Thyroid gland (tissue), 4 donors: ENCODE measurements at regions not wholly inside any gene's neighbourhood (a gene's known extent, or its start where the extent isn't known, plus 50 kb on each side); places are given as distances from the start of the nearest gene placed in this dataset.

Experiments used
- DNase-seq, 2 donors: peaks; one replicate each; pipeline ENCODE4 v3.0.0-alpha.2; 2019
- H3K27ac ChIP-seq, 3 donors: fragments of 200-600 bp; sonication (generic); 1 replicate in 2 of 3; 2 replicates in 1 of 3; pipeline ENCODE4 v1.5.1; 2016 to 2019; ENCODE audit warnings: mild to moderate bottlenecking in 1 of 3, moderate library complexity in 1 of 3
- H3K27me3 ChIP-seq: fragments of 200-600 bp; sonication (generic); one replicate; pipeline ENCODE4 v1.5.1; 2019
- H3K36me3 ChIP-seq, 2 donors: fragments of 200-600 bp; sonication (generic); one replicate each; pipeline ENCODE4 v1.5.1; 2016 to 2019
- H3K4me1 ChIP-seq, 2 donors: fragments of 200-600 bp; sonication (generic); one replicate each; pipeline ENCODE4 v1.5.1; 2017 to 2019
- H3K4me3 ChIP-seq, 3 donors: fragments of 200-600 bp; sonication (generic); replicated peaks in 1 of 3; 1 replicate in 2 of 3; 2 replicates in 1 of 3; pipeline ENCODE4 v1.5.1; 2016; ENCODE audit warnings: mild to moderate bottlenecking in 1 of 3
- H3K9me3 ChIP-seq: fragments of 200-600 bp; sonication (generic); one replicate; pipeline ENCODE4 v1.5.1; 2017
- POLR2A ChIP-seq, 2 donors: fragments of 450-650 bp; IDR thresholded peaks; one replicate each; pipeline ENCODE4 v1.6.1; 2017; ENCODE audit warnings: antibody characterized with exemption in 2 of 2, mild to moderate bottlenecking in 2 of 2, moderate library complexity in 1 of 2
- WGBS, 2 donors: methylation state at CpG; one replicate each; pipeline ENCODE4 v1.1.5; 2017; 5-methylcytosine and 5-hydroxymethylcytosine counted together
- intact Hi-C: fragments of 100-400 bp; cut with DNase I; formaldehyde crosslinking; loops from one replicate; pipeline ENCODE4 v1.15.1; 2023
- TF ChIP-seq, protein P1 (sequence below), 6 experiments: fragments of 200-600 bp in 3 of 6; fragments of 450-650 bp in 3 of 6; sonication (generic) in 3 of 6; IDR thresholded peaks; one replicate each; pipeline ENCODE4 v1.5.1; 2016 to 2019; ENCODE audit warnings: antibody characterized with exemption in 6 of 6, mild to moderate bottlenecking in 2 of 6, inconsistent platforms in 1 of 6, moderate library complexity in 1 of 6

DNA sequence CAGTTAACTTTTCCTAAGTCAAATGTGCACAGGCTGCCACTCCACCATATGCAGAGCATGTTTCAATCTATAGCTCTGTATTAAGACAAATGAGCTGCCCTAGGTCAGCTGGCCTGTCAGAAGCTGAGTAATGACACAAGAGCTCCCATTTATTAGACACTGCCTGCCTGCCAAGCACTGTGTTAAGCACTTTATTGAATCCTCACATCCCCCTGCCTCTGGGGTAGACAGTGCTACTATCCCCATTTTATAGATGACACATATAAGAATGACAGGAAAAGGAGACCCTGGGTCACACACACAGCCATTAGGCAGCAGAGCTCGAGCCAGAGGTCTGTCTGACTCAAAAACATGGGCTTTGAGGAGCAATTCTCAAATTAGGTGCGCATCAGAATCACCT, 179.8 kb upstream of the PDE1C start:
- no peak for DNase-seq
- Histone ChIP-seq H3K9me3 (no peaks in the 10 kb centered on the region), H3K27ac (no peak overlapping the region), H3K27me3 (no peaks in the 10 kb centered on the region), H3K4me3 (no peak overlapping the region), H3K4me1 (no peaks in the 10 kb centered on the region), H3K36me3 (no peaks in the 10 kb centered on the region)
- TF ChIP-seq POLR2A (IDR thresholded peaks at IDR 0.05) = no peak
- TF ChIP-seq, protein P1, sequence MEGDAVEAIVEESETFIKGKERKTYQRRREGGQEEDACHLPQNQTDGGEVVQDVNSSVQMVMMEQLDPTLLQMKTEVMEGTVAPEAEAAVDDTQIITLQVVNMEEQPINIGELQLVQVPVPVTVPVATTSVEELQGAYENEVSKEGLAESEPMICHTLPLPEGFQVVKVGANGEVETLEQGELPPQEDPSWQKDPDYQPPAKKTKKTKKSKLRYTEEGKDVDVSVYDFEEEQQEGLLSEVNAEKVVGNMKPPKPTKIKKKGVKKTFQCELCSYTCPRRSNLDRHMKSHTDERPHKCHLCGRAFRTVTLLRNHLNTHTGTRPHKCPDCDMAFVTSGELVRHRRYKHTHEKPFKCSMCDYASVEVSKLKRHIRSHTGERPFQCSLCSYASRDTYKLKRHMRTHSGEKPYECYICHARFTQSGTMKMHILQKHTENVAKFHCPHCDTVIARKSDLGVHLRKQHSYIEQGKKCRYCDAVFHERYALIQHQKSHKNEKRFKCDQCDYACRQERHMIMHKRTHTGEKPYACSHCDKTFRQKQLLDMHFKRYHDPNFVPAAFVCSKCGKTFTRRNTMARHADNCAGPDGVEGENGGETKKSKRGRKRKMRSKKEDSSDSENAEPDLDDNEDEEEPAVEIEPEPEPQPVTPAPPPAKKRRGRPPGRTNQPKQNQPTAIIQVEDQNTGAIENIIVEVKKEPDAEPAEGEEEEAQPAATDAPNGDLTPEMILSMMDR (IDR thresholded peaks at IDR 0.05) = no peak
- 69 to 82% methylated on average over 2 of the region's 2 CpGs for WGBS, 2 donors
- intact Hi-C loops = no loop called here

DNA sequence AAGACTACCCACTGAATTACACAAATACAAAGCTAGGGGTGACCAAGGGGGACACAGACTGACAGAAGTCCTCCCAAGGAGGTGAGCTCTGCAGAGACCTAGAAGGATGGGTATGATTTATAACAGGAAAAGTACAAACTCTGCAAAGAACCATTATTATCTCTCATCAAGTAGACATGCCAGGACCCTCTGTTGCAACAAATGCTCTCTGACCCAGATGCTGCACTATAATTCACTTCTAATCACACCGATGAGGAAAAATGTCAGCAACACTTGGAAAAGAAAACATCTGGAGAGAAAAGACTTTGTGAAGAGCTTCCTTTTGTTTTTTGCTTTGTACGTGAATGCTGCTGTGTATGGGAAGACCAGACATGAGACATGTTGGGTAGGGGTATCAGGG, 178.3 kb upstream of the PDE1C start:
- Histone ChIP-seq H3K27me3 (no peaks in the 10 kb centered on the region), H3K4me3 (no peak overlapping the region), H3K36me3 (no peaks in the 10 kb centered on the region), H3K27ac (no peak overlapping the region), H3K9me3 (no peaks in the 10 kb centered on the region), H3K4me1 (no peaks in the 10 kb centered on the region)
- intact Hi-C loops = no loop called here
- no peak for DNase-seq
- 41 to 62% methylated on average over 2 of the region's 2 CpGs for WGBS, 2 donors
- no peak for TF ChIP-seq POLR2A (IDR thresholded peaks at IDR 0.05)
- TF ChIP-seq, protein P1 (IDR thresholded peaks at IDR 0.05) = no peak

DNA sequence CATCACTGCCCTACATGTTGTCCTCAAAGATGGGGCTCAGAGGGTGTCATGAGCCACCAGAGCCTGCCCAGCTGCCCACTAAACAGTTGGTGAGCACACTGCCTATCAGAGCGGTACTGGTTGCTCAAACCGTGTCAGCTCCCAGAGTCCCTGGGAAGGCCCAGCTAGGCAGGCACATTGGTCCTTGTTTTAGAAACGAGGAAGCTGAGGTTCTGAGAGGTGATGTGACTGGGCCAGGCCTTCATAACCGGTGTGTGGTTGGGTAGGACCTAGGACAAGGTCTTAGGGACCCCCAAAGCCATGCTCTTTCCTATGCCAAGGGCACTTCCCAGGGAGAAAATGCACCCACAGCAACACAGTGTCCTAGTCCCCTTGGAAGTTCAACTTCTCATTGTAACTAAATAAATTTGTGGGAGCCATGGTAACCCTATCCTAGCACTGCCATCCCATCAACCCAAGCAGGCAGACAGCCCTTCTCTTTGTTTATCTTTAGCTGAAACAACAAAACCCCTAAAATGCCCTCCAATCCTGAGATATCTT, 174.7 kb upstream of the PDE1C start:
- no peak for DNase-seq
- Histone ChIP-seq H3K27me3 (no peaks in the 10 kb centered on the region), H3K4me3 (no peak overlapping the region), H3K27ac (no peak overlapping the region), H3K36me3 (no peaks in the 10 kb centered on the region), H3K9me3 (no peaks in the 10 kb centered on the region), H3K4me1 (no peaks in the 10 kb centered on the region)
- intact Hi-C loops = no loop called here
- 69 to 83% methylated on average over 4 of the region's 4 CpGs for WGBS, 2 donors
- TF ChIP-seq POLR2A (IDR thresholded peaks at IDR 0.05) = no peak
- TF ChIP-seq, protein P1 (IDR thresholded peaks at IDR 0.05) = no peak

DNA sequence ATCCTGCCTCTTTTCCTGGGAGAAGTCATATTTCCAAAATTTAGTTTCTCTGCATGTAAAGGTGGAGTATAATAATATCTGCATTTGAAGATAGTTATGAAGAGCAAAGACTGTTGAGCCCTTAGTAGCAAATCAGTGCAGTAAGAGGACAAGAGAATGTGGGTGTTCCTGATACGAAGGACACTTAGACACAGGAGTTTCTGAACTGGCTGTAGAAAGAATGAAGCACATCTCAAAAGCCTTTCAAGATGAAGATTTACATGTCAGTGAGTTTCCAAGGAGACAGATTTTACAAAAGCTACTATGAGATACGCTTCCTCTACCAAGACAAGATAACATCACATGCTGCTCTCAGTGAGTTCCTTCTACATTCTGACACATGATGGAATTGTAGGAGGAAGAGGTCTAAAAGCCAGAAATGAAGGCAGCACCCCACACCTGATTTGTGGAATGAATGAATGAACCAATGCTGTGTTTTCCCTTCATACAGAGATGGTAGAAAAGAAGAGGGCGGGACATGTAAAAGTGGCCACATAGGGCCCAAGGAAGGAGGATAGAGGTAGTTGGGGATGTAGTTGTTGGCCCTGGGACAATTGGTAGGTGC, 173.6 kb upstream of the PDE1C start:
- H3K27me3 ChIP-seq = no peaks in the 10 kb centered on the region
- 82 to 84% methylated on average over 3 of the region's 3 CpGs for WGBS, 2 donors
- no peak for DNase-seq
- TF ChIP-seq POLR2A (IDR thresholded peaks at IDR 0.05) = no peak
- TF ChIP-seq, protein P1 (IDR thresholded peaks at IDR 0.05) = no peak
- no peaks in the 10 kb centered on the region for H3K4me1 ChIP-seq
- H3K27ac ChIP-seq = no peak overlapping the region
- intact Hi-C loops = no loop called here
- H3K36me3 ChIP-seq = no peaks in the 10 kb centered on the region
- no peaks in the 10 kb centered on the region for H3K9me3 ChIP-seq
- no peak overlapping the region for H3K4me3 ChIP-seq

DNA sequence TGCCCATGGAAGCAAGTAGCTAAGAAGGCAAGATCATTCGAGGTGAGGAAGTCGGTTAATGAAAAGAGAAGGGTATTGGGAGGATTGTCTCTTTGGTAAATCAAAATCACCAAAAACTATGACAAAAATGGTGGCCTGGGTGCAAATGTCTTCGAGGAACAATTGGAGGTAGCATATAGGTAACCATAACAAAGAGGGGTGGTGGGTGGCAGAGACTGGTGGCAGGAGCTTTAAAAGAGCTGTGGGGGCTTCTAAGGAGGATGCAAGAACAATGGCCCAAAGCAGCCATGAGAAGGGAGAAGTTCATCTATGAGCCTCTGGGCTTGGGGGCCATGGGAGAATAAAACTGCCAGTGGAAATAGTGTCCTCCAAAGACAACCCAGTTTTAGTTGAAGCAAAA, 172.2 kb upstream of the PDE1C start:
- H3K9me3 ChIP-seq = no peaks in the 10 kb centered on the region
- H3K4me1 ChIP-seq = no peaks in the 10 kb centered on the region
- H3K27ac ChIP-seq = no peak overlapping the region
- no peak for DNase-seq
- no peaks in the 10 kb centered on the region for H3K36me3 ChIP-seq
- WGBS, 2 donors = 54% methylated on average over 3 of the region's 3 CpGs
- intact Hi-C loops = no loop called here
- no peaks in the 10 kb centered on the region for H3K27me3 ChIP-seq
- no peak for TF ChIP-seq POLR2A (IDR thresholded peaks at IDR 0.05)
- TF ChIP-seq, protein P1 (IDR thresholded peaks at IDR 0.05) = no peak
- H3K4me3 ChIP-seq = no peak overlapping the region
